Kidney (tissue), 13 donors: ENCODE measurements at regions not wholly inside any gene's neighbourhood (a gene's known extent, or its start where the extent isn't known, plus 50 kb on each side); places are given as distances from the start of the nearest gene placed in this dataset.

ENCODE experiments used
- DNase-seq, 5 donors: peaks; one replicate each; pipeline ENCODE4 v3.0.0-alpha.2; 2013 to 2020
- FAIRE-seq: peaks from 2 replicates; lab custom pipeline; 2012; peaks lifted over from hg19 to GRCh38; lab: Jason Lieb, UNC
- H3K27ac ChIP-seq, 2 donors: one replicate each; pipeline ENCODE4 v1.7.0; 2013; ENCODE audit warnings: low read depth in 2 of 2, low read length in 2 of 2, inconsistent platforms in 1 of 2
- H3K27me3 ChIP-seq: one replicate; pipeline ENCODE4 v1.7.1; 2013; ENCODE audit warnings: low read length, inconsistent platforms; ENCODE audit not compliant: control insufficient read depth, insufficient read depth
- H3K36me3 ChIP-seq, 3 donors: one replicate each; pipeline versions ENCODE4 v1.7.0 to v1.7.1; 2013; ENCODE audit warnings: low read length in 3 of 3, control low read depth in 1 of 3, inconsistent platforms in 1 of 3; ENCODE audit not compliant: insufficient read depth in 3 of 3, control insufficient read depth in 2 of 3
- H3K4me1 ChIP-seq, 3 donors: one replicate each; pipeline versions ENCODE4 v1.7.0 to v1.7.1; 2013; ENCODE audit warnings: low read length in 3 of 3, inconsistent platforms in 1 of 3, low read depth in 1 of 3; ENCODE audit not compliant: control insufficient read depth in 2 of 3, insufficient read depth in 2 of 3
- H3K4me3 ChIP-seq, 3 donors: one replicate each; pipeline versions ENCODE4 v1.7.0 to v1.8.1; 2013; ENCODE audit warnings: low read length in 3 of 3, control low read depth in 1 of 3, inconsistent platforms in 1 of 3
- H3K9ac ChIP-seq, 3 donors: one replicate each; pipeline versions ENCODE4 v1.7.0 to v1.7.1; 2013; ENCODE audit warnings: low read length in 3 of 3, control low read depth in 1 of 3, inconsistent platforms in 1 of 3
- H3K9me3 ChIP-seq, 3 donors: one replicate each; pipeline versions ENCODE4 v1.7.0 to v1.7.1; 2013; ENCODE audit warnings: low read length in 3 of 3, control low read depth in 1 of 3, inconsistent platforms in 1 of 3; ENCODE audit not compliant: control insufficient read depth in 2 of 3, insufficient read depth in 1 of 3
- CTCF ChIP-seq: IDR thresholded peaks from 3 replicates; pipeline ENCODE4 v1.5.1; 2012; ENCODE audit warnings: mild to moderate bottlenecking, moderate library complexity, borderline replicate concordance; ENCODE audit not compliant: insufficient read depth; ENCODE audit errors: extremely low read depth
- intact Hi-C: fragments of 100-400 bp; cut with DNase I; formaldehyde crosslinking; loops from one replicate; pipeline ENCODE4 v1.11.1; 2022
- donor health status: control.
- donor health status: control.
- donor health status: control.
- donor health status: control.
- donor health status: control.
- donor health status: DM: yes; HTN: yes; CAD: no.
- donor health status: Normal renal cell carcinoma (clear cell type).

- DNase-seq: no peak
- Histone ChIP-seq H3K36me3 (no peaks in the 10 kb centered on the region), H3K9me3 (no peaks in the 10 kb centered on the region), H3K27me3 (no peaks in the 10 kb centered on the region), H3K4me3 (no peak overlapping the region), H3K4me1 (no peaks in the 10 kb centered on the region), H3K9ac (no peak overlapping the region), H3K27ac (no peak overlapping the region)
- FAIRE-seq: no peak
- TF ChIP-seq CTCF: no peak
- intact Hi-C loops: no loop called here
Measured at GRCh38 chr11:42085736-42086135, 626.3 kb upstream of the LRRC4C start.

GRCh38 chr11:42093541-42093940 lies 634.1 kb upstream of the LRRC4C start:
- Histone ChIP-seq H3K4me1 (no peaks in the 10 kb centered on the region), H3K36me3 (no peaks in the 10 kb centered on the region), H3K9me3 (no peaks in the 10 kb centered on the region), H3K27ac (no peak overlapping the region), H3K27me3 (no peaks in the 10 kb centered on the region), H3K9ac (no peak overlapping the region), H3K4me3 (no peak overlapping the region)
- intact Hi-C loops: no loop called here
- TF ChIP-seq CTCF: no peak
- DNase-seq: no peak
- FAIRE-seq: no peak

- Histone ChIP-seq H3K4me3 (no peak overlapping the region), H3K9me3 (no peaks in the 10 kb centered on the region), H3K27me3 (no peaks in the 10 kb centered on the region), H3K4me1 (no peaks in the 10 kb centered on the region), H3K36me3 (no peaks in the 10 kb centered on the region), H3K27ac (no peak overlapping the region), H3K9ac (no peak overlapping the region)
- intact Hi-C loops: no loop called here
- FAIRE-seq: no peak
- peak in 1 of 5 donors; percentile 11 for DNase-seq
- no peak for TF ChIP-seq CTCF
Measured at GRCh38 chr11:42098075-42098474, 638.6 kb upstream of the LRRC4C start.

- TF ChIP-seq CTCF: no peak
- Histone ChIP-seq H3K4me1 (no peaks in the 10 kb centered on the region), H3K36me3 (no peaks in the 10 kb centered on the region), H3K27ac (no peak overlapping the region), H3K4me3 (no peak overlapping the region), H3K9ac (no peak overlapping the region), H3K27me3 (no peaks in the 10 kb centered on the region), H3K9me3 (no peaks in the 10 kb centered on the region)
- intact Hi-C loops: no loop called here
- DNase-seq (no peak), FAIRE-seq (no peak)
Measured at GRCh38 chr11:42112866-42113265, 653.4 kb upstream of the LRRC4C start.
